Loucy (cell line): ENCODE measurements at regions not wholly inside any gene's neighbourhood (a gene's known extent, or its start where the extent isn't known, plus 50 kb on each side); places are given as distances from the start of the nearest gene placed in this dataset.

ENCODE experiments used
- H2AFZ ChIP-seq: fragments of 200-600 bp; sonication (generic); 2 replicates; pipeline ENCODE4 v1.6.0; 2016; ENCODE audit warnings: antibody characterized with exemption, mild to moderate bottlenecking, low read length, moderate library complexity
- H3F3A ChIP-seq: fragments of 200-600 bp; 2 replicates; pipeline ENCODE4 v1.6.0; 2016; ENCODE audit warnings: antibody characterized with exemption, low read depth, mild to moderate bottlenecking
- H3K27me3 ChIP-seq: fragments of 200-600 bp; sonication (generic); 2 replicates; pipeline ENCODE4 v1.6.1; 2014; ENCODE audit warnings: low read length, mild to moderate bottlenecking; ENCODE audit not compliant: insufficient read depth, poor library complexity, severe bottlenecking
- H3K36me3 ChIP-seq: fragments of 200-600 bp; sonication (generic); 2 replicates; pipeline ENCODE4 v1.6.1; 2016; ENCODE audit warnings: low read length; ENCODE audit not compliant: insufficient read depth
- H3K4me1 ChIP-seq: fragments of 200-600 bp; sonication (generic); 2 replicates; pipeline ENCODE4 v1.5.1; 2014; ENCODE audit warnings: low read length, mild to moderate bottlenecking; ENCODE audit not compliant: insufficient read depth, poor library complexity, severe bottlenecking
- H3K4me2 ChIP-seq: fragments of 200-600 bp; sonication (generic); 2 replicates; pipeline ENCODE4 v1.6.0; 2014; ENCODE audit warnings: antibody characterized with exemption, low read length, low read depth, mild to moderate bottlenecking; ENCODE audit not compliant: poor library complexity, severe bottlenecking
- H3K4me3 ChIP-seq: fragments of 200-600 bp; sonication (generic); 2 replicates; pipeline ENCODE4 v1.5.1; 2014; ENCODE audit warnings: low read length, mild to moderate bottlenecking, mixed read lengths; ENCODE audit not compliant: poor library complexity, severe bottlenecking
- H3K79me2 ChIP-seq: fragments of 200-600 bp; sonication (generic); 2 replicates; pipeline ENCODE4 v1.6.1; 2014; ENCODE audit warnings: low read length; ENCODE audit not compliant: insufficient read depth
- H3K9ac ChIP-seq: fragments of 200-600 bp; sonication (generic); 2 replicates; pipeline ENCODE4 v1.6.0; 2014; ENCODE audit warnings: mild to moderate bottlenecking, low read depth, low read length, moderate library complexity; ENCODE audit not compliant: poor library complexity, severe bottlenecking
- H3K9me2 ChIP-seq: fragments of 200-600 bp; sonication (generic); replicated peaks from 2 replicates; pipeline ENCODE4 v1.6.1; 2016; ENCODE audit warnings: low read depth, low read length, mixed read lengths
- H3K9me3 ChIP-seq: fragments of 200-600 bp; sonication (generic); 2 replicates; pipeline ENCODE4 v1.6.1; 2014; ENCODE audit warnings: mild to moderate bottlenecking, antibody characterized with exemption, low read length, low read depth; ENCODE audit not compliant: insufficient read depth
- H4K20me1 ChIP-seq: fragments of 200-600 bp; sonication (generic); 2 replicates; pipeline ENCODE4 v1.6.0; 2014; ENCODE audit warnings: antibody characterized with exemption, low read length, mild to moderate bottlenecking; ENCODE audit not compliant: insufficient read depth, poor library complexity, severe bottlenecking
- CTCF ChIP-seq: fragments of 200-600 bp; sonication (generic); conservative IDR thresholded peaks from 2 replicates; pipeline ENCODE4 v1.5.1; 2014; ENCODE audit warnings: mild to moderate bottlenecking, antibody characterized with exemption, low read length
- EZH2phosphoT487 ChIP-seq: fragments of 200-600 bp; IDR thresholded peaks from 2 replicates; pipeline ENCODE4 v1.6.1; 2018; ENCODE audit warnings: antibody characterized with exemption, mild to moderate bottlenecking, moderate library complexity, borderline replicate concordance

- Histone ChIP-seq H3F3A (no peaks in the 10 kb centered on the region), H4K20me1 (no peaks in the 10 kb centered on the region), H3K4me1 (no peaks in the 10 kb centered on the region), H3K27me3 (no peaks in the 10 kb centered on the region), H3K4me2 (no peak overlapping the region), H3K4me3 (no peak overlapping the region), H3K9me2 (no peaks in the 10 kb centered on the region), H3K79me2 (no peaks in the 10 kb centered on the region), H3K36me3 (no peaks in the 10 kb centered on the region), H3K9me3 (no peaks in the 10 kb centered on the region; the same call in 1 of the 2 replicates), H3K9ac (no peak overlapping the region), H2AFZ (no peak overlapping the region)
- TF ChIP-seq EZH2phosphoT487, result no peak
- no peak for TF ChIP-seq CTCF
These were observed 334.9 kb upstream of the DPH6 start for GRCh38 chr15:35880896-35881295.

GRCh38 chr15:35885870-35886269, 339.9 kb upstream of the DPH6 start:
- TF ChIP-seq EZH2phosphoT487 (no peak), CTCF (no peak)
- Histone ChIP-seq H3K79me2 (no peaks in the 10 kb centered on the region), H3K9ac (no peak overlapping the region), H3F3A (no peaks in the 10 kb centered on the region), H2AFZ (no peak overlapping the region), H3K4me2 (no peak overlapping the region), H3K4me3 (no peak overlapping the region), H4K20me1 (no peaks in the 10 kb centered on the region), H3K4me1 (no peaks in the 10 kb centered on the region), H3K27me3 (no peaks in the 10 kb centered on the region), H3K9me3 (no peaks in the 10 kb centered on the region; the same call in 1 of the 2 replicates), H3K9me2 (no peaks in the 10 kb centered on the region), H3K36me3 (no peaks in the 10 kb centered on the region)

GRCh38 chr15:35886765-35887164, 340.8 kb upstream of the DPH6 start:
- Histone ChIP-seq H3K4me2 (no peak overlapping the region), H3K4me1 (no peaks in the 10 kb centered on the region)

More at GRCh38 chr15:35886765-35887164, 340.8 kb upstream of the DPH6 start:
- no peaks in the 10 kb centered on the region for H3K79me2 ChIP-seq
- H3K27me3 ChIP-seq, result no peaks in the 10 kb centered on the region
- H4K20me1 ChIP-seq, result no peaks in the 10 kb centered on the region
- H3K9ac ChIP-seq, result no peak overlapping the region
- H2AFZ ChIP-seq, result no peak overlapping the region
- H3K9me3 ChIP-seq, result no peaks in the 10 kb centered on the region
- no peaks in the 10 kb centered on the region for H3F3A ChIP-seq
- H3K4me3 ChIP-seq, result no peak overlapping the region
- H3K36me3 ChIP-seq, result no peaks in the 10 kb centered on the region
- TF ChIP-seq EZH2phosphoT487, result no peak
- TF ChIP-seq CTCF, result no peak
- H3K9me2 ChIP-seq, result no peaks in the 10 kb centered on the region
